Thyroid gland (tissue), 4 donors: ENCODE measurements at regions not wholly inside any gene's neighbourhood (a gene's known extent, or its start where the extent isn't known, plus 50 kb on each side); places are given as distances from the start of the nearest gene placed in this dataset.

Experiments used
- POLR2A ChIP-seq, 2 donors: fragments of 450-650 bp; IDR thresholded peaks; one replicate each; pipeline ENCODE4 v1.6.1; 2017; ENCODE audit warnings: antibody characterized with exemption in 2 of 2, mild to moderate bottlenecking in 2 of 2, moderate library complexity in 1 of 2
- TF ChIP-seq, protein P1 (sequence below), 6 experiments: fragments of 200-600 bp in 3 of 6; fragments of 450-650 bp in 3 of 6; sonication (generic) in 3 of 6; IDR thresholded peaks; one replicate each; pipeline ENCODE4 v1.5.1; 2016 to 2019; ENCODE audit warnings: antibody characterized with exemption in 6 of 6, mild to moderate bottlenecking in 2 of 6, inconsistent platforms in 1 of 6, moderate library complexity in 1 of 6

- TF ChIP-seq, protein P1, sequence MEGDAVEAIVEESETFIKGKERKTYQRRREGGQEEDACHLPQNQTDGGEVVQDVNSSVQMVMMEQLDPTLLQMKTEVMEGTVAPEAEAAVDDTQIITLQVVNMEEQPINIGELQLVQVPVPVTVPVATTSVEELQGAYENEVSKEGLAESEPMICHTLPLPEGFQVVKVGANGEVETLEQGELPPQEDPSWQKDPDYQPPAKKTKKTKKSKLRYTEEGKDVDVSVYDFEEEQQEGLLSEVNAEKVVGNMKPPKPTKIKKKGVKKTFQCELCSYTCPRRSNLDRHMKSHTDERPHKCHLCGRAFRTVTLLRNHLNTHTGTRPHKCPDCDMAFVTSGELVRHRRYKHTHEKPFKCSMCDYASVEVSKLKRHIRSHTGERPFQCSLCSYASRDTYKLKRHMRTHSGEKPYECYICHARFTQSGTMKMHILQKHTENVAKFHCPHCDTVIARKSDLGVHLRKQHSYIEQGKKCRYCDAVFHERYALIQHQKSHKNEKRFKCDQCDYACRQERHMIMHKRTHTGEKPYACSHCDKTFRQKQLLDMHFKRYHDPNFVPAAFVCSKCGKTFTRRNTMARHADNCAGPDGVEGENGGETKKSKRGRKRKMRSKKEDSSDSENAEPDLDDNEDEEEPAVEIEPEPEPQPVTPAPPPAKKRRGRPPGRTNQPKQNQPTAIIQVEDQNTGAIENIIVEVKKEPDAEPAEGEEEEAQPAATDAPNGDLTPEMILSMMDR (IDR thresholded peaks at IDR 0.05), result no peak
- no peak for TF ChIP-seq POLR2A (IDR thresholded peaks at IDR 0.05)
Observed at GRCh38 chr14:29459531-29459930, 468.1 kb downstream of the PRKD1 start.
